ENCODE measurements at regions not wholly inside any gene's neighbourhood (a gene's known extent, or its start where the extent isn't known, plus 50 kb on each side); places are given as distances from the start of the nearest gene placed in this dataset.

- Mint-ChIP-seq H3K9me3 (no peaks in the 10 kb centered on the region), H3K4me3 (no peak overlapping the region), H3K27ac (no peak overlapping the region), H3K4me1 (no peaks in the 10 kb centered on the region), H3K27me3 (ENCODE audit: low read depth) (no peaks in the 10 kb centered on the region), H3K36me3 (no peaks in the 10 kb centered on the region)
- DNase-seq (ENCODE audit: low spot score) (no peak), ATAC-seq (no peak)
- TF ChIP-seq GRHL2 (CRISPR knock-in tag; IDR thresholded peaks at IDR 0.05; ENCODE audit: insufficient replicate concordance, severe bottlenecking) (no peak), USF1 (CRISPR knock-in tag; IDR thresholded peaks at IDR 0.05) (no peak), RORB (CRISPR knock-in tag; IDR thresholded peaks at IDR 0.05) (no peak), CDX4 (CRISPR knock-in tag; IDR thresholded peaks at IDR 0.05; ENCODE audit: borderline replicate concordance) (no peak), ETV6 (CRISPR knock-in tag; IDR thresholded peaks at IDR 0.05) (no peak)
- TF ChIP-seq, protein P1, sequence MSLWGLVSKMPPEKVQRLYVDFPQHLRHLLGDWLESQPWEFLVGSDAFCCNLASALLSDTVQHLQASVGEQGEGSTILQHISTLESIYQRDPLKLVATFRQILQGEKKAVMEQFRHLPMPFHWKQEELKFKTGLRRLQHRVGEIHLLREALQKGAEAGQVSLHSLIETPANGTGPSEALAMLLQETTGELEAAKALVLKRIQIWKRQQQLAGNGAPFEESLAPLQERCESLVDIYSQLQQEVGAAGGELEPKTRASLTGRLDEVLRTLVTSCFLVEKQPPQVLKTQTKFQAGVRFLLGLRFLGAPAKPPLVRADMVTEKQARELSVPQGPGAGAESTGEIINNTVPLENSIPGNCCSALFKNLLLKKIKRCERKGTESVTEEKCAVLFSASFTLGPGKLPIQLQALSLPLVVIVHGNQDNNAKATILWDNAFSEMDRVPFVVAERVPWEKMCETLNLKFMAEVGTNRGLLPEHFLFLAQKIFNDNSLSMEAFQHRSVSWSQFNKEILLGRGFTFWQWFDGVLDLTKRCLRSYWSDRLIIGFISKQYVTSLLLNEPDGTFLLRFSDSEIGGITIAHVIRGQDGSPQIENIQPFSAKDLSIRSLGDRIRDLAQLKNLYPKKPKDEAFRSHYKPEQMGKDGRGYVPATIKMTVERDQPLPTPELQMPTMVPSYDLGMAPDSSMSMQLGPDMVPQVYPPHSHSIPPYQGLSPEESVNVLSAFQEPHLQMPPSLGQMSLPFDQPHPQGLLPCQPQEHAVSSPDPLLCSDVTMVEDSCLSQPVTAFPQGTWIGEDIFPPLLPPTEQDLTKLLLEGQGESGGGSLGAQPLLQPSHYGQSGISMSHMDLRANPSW (CRISPR knock-in tag; conservative IDR thresholded peaks at IDR 0.05; ENCODE audit: low read depth): no peak
- TF ChIP-seq, protein P2, sequence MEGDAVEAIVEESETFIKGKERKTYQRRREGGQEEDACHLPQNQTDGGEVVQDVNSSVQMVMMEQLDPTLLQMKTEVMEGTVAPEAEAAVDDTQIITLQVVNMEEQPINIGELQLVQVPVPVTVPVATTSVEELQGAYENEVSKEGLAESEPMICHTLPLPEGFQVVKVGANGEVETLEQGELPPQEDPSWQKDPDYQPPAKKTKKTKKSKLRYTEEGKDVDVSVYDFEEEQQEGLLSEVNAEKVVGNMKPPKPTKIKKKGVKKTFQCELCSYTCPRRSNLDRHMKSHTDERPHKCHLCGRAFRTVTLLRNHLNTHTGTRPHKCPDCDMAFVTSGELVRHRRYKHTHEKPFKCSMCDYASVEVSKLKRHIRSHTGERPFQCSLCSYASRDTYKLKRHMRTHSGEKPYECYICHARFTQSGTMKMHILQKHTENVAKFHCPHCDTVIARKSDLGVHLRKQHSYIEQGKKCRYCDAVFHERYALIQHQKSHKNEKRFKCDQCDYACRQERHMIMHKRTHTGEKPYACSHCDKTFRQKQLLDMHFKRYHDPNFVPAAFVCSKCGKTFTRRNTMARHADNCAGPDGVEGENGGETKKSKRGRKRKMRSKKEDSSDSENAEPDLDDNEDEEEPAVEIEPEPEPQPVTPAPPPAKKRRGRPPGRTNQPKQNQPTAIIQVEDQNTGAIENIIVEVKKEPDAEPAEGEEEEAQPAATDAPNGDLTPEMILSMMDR (IDR thresholded peaks at IDR 0.05): no peak
- TF ChIP-seq, protein P3, sequence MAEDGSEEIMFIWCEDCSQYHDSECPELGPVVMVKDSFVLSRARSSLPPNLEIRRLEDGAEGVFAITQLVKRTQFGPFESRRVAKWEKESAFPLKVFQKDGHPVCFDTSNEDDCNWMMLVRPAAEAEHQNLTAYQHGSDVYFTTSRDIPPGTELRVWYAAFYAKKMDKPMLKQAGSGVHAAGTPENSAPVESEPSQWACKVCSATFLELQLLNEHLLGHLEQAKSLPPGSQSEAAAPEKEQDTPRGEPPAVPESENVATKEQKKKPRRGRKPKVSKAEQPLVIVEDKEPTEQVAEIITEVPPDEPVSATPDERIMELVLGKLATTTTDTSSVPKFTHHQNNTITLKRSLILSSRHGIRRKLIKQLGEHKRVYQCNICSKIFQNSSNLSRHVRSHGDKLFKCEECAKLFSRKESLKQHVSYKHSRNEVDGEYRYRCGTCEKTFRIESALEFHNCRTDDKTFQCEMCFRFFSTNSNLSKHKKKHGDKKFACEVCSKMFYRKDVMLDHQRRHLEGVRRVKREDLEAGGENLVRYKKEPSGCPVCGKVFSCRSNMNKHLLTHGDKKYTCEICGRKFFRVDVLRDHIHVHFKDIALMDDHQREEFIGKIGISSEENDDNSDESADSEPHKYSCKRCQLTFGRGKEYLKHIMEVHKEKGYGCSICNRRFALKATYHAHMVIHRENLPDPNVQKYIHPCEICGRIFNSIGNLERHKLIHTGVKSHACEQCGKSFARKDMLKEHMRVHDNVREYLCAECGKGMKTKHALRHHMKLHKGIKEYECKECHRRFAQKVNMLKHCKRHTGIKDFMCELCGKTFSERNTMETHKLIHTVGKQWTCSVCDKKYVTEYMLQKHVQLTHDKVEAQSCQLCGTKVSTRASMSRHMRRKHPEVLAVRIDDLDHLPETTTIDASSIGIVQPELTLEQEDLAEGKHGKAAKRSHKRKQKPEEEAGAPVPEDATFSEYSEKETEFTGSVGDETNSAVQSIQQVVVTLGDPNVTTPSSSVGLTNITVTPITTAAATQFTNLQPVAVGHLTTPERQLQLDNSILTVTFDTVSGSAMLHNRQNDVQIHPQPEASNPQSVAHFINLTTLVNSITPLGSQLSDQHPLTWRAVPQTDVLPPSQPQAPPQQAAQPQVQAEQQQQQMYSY (CRISPR knock-in tag; IDR thresholded peaks at IDR 0.05): no peak
- TF ChIP-seq, protein P4, sequence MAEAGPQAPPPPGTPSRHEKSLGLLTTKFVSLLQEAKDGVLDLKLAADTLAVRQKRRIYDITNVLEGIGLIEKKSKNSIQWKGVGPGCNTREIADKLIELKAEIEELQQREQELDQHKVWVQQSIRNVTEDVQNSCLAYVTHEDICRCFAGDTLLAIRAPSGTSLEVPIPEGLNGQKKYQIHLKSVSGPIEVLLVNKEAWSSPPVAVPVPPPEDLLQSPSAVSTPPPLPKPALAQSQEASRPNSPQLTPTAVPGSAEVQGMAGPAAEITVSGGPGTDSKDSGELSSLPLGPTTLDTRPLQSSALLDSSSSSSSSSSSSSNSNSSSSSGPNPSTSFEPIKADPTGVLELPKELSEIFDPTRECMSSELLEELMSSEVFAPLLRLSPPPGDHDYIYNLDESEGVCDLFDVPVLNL (CRISPR knock-in tag; IDR thresholded peaks at IDR 0.05; ENCODE audit: borderline replicate concordance, low read depth): no peak
- POLR2A ChIA-PET: no interaction called here
- CTCF ChIA-PET: interaction anchor here (1.2 kb wide), 1 partner anchor 10 kb away, joined by 3 read pairs; no protein-coding TSS in a partner anchor
Measured at GRCh38 chr11:13862845-13863392, 99.6 kb upstream of the SPON1 start.

DNA sequence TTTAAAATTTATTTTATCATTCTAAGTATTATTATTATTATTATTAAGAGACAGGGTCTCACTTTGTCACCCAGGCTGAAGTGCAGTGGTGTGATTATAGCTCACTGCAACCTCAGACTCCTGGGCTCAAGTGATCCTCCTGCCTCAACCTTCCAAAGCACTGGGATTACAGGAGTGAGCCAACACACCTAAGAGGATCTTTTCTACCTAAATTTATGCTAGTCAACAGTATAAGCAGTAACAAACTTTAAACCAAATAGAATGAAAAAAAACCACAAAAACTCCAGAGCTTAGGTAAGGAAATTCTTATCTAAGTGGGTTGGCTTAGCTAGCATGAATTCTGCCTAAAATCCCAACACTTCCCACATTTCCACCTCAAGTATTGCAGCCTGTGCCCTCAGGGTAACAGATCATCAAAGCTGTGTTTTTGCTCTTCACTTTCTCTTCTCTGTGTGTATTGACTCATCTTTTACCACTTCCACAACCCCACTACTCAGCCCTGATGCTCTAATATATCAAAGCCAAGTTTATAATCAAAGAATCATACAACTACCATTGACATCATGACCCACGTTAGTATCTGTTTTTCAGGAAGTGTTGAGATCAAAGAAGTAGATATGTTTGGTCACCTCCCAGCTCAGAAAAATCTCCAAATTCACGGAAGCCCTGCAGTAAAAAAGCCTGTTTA is 93.7 kb upstream of the SPON1 start:
- H3K9me3 Mint-ChIP-seq: no peaks in the 10 kb centered on the region
- ATAC-seq: no peak
- H3K4me3 Mint-ChIP-seq: no peak overlapping the region
- H3K27ac Mint-ChIP-seq: no peak overlapping the region
- ChIA-PET POLR2A (no interaction called here), CTCF (no interaction called here)
- no peaks in the 10 kb centered on the region for H3K27me3 Mint-ChIP-seq (ENCODE audit: low read depth)
- DNase-seq (ENCODE audit: low spot score): no peak
- peaks cover 9% of the 10 kb centered on the region for H3K4me1 Mint-ChIP-seq
- TF ChIP-seq SOX15 (CRISPR knock-in tag; IDR thresholded peaks at IDR 0.05) (no peak), RELA (CRISPR knock-in tag; IDR thresholded peaks at IDR 0.05; ENCODE audit: borderline replicate concordance) (no peak), CDX4 (CRISPR knock-in tag; IDR thresholded peaks at IDR 0.05; ENCODE audit: borderline replicate concordance) (no peak)
- TF ChIP-seq, protein P5, sequence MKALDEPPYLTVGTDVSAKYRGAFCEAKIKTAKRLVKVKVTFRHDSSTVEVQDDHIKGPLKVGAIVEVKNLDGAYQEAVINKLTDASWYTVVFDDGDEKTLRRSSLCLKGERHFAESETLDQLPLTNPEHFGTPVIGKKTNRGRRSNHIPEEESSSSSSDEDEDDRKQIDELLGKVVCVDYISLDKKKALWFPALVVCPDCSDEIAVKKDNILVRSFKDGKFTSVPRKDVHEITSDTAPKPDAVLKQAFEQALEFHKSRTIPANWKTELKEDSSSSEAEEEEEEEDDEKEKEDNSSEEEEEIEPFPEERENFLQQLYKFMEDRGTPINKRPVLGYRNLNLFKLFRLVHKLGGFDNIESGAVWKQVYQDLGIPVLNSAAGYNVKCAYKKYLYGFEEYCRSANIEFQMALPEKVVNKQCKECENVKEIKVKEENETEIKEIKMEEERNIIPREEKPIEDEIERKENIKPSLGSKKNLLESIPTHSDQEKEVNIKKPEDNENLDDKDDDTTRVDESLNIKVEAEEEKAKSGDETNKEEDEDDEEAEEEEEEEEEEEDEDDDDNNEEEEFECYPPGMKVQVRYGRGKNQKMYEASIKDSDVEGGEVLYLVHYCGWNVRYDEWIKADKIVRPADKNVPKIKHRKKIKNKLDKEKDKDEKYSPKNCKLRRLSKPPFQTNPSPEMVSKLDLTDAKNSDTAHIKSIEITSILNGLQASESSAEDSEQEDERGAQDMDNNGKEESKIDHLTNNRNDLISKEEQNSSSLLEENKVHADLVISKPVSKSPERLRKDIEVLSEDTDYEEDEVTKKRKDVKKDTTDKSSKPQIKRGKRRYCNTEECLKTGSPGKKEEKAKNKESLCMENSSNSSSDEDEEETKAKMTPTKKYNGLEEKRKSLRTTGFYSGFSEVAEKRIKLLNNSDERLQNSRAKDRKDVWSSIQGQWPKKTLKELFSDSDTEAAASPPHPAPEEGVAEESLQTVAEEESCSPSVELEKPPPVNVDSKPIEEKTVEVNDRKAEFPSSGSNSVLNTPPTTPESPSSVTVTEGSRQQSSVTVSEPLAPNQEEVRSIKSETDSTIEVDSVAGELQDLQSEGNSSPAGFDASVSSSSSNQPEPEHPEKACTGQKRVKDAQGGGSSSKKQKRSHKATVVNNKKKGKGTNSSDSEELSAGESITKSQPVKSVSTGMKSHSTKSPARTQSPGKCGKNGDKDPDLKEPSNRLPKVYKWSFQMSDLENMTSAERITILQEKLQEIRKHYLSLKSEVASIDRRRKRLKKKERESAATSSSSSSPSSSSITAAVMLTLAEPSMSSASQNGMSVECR (CRISPR knock-in tag; IDR thresholded peaks at IDR 0.05; ENCODE audit: borderline replicate concordance): no peak
- H3K36me3 Mint-ChIP-seq: no peaks in the 10 kb centered on the region
